ENCODE measurements at regions not wholly inside any gene's neighbourhood (a gene's known extent, or its start where the extent isn't known, plus 50 kb on each side); places are given as distances from the start of the nearest gene placed in this dataset.

- TF ChIP-seq CTCF (optimal IDR thresholded peaks at IDR 0.05 in 1 of 3, IDR thresholded peaks at IDR 0.05 in 1 of 3, conservative IDR thresholded peaks at IDR 0.05 in 1 of 3; ENCODE audit: extremely low read depth in 1 of 3, insufficient read depth in 2 of 3, low read length in 3 of 3) = no peak
- no peak for TF ChIP-seq EZH2 (IDR thresholded peaks at IDR 0.05; ENCODE audit: low read length)
These were observed 112.7 kb upstream of the CD93 start for GRCh38 chr20:23198815-23199214.

Measured in keratinocyte (primary cell).